HEK293 (cell line): ENCODE measurements at regions not wholly inside any gene's neighbourhood (a gene's known extent, or its start where the extent isn't known, plus 50 kb on each side); places are given as distances from the start of the nearest gene placed in this dataset.

Experiments
- CTCF ChIA-PET: fragments of 350-600 bp; formaldehyde crosslinking; extraction: SDS; loops from one replicate; lab custom pipeline; 2021; ENCODE audit warnings: antibody characterized with exemption; lab: Yijun Ruan, JAX
- POLR2A ChIA-PET: fragments of 300-600 bp; formaldehyde crosslinking; extraction: SDS; loops from one replicate; lab custom pipeline; 2020; ENCODE audit warnings: antibody characterized with exemption, inconsistent platforms; lab: Yijun Ruan, JAX
- H3K27ac ChIP-seq: fragments of 200-500 bp; sonication (Bioruptor generic); 2 replicates; pipeline ENCODE4 v1.5.1; 2014; ENCODE audit warnings: low read depth, low read length, control low read depth, inconsistent platforms; ENCODE audit errors: extremely low read depth
- H3K36me3 ChIP-seq, 2 experiments: fragments of 200-500 bp in 1 of 2; sonication (Bioruptor generic) in 1 of 2; 1 replicate in 1 of 2; 2 replicates in 1 of 2; pipeline ENCODE4 v1.5.1; 2014 to 2017; ENCODE audit warnings: inconsistent platforms in 2 of 2, low read length in 2 of 2; ENCODE audit not compliant: control insufficient read depth in 2 of 2, insufficient read depth in 1 of 2
- H3K4me1 ChIP-seq: fragments of 200-500 bp; sonication (Bioruptor generic); 2 replicates; pipeline ENCODE4 v1.5.1; 2014; ENCODE audit warnings: mild to moderate bottlenecking, low read length, inconsistent platforms; ENCODE audit not compliant: control insufficient read depth, insufficient read depth
- H3K4me3 ChIP-seq: 2 replicates; pipeline ENCODE4 v1.5.1; 2011; ENCODE audit warnings: low read depth, mild to moderate bottlenecking, control low read depth, low read length, moderate library complexity
- H3K9me3 ChIP-seq: fragments of 200-500 bp; sonication (Bioruptor generic); 2 replicates; pipeline ENCODE4 v1.5.1; 2014; ENCODE audit warnings: low read depth, low read length, inconsistent platforms; ENCODE audit not compliant: control insufficient read depth, insufficient read depth
- CTCF ChIP-seq: fragments of 450-650 bp; formaldehyde crosslinking; IDR thresholded peaks from 2 replicates; pipeline ENCODE4 v1.5.1; 2016; ENCODE audit warnings: missing biosample characterization, missing genetic modification characterization
- KLF10 ChIP-seq: fragments of 450-650 bp; IDR thresholded peaks from 2 replicates; pipeline ENCODE4 v1.5.1; 2018; ENCODE audit warnings: missing biosample characterization, mild to moderate bottlenecking, missing genetic modification characterization
- REPIN1 ChIP-seq: fragments of 450-650 bp; formaldehyde crosslinking; IDR thresholded peaks from 2 replicates; pipeline ENCODE4 v1.5.1; 2017; ENCODE audit warnings: missing biosample characterization, missing genetic modification characterization, low read depth
- SCRT2 ChIP-seq: fragments of 450-650 bp; formaldehyde crosslinking; IDR thresholded peaks from 2 replicates; pipeline ENCODE4 v1.5.1; 2016; ENCODE audit warnings: missing biosample characterization, missing genetic modification characterization
- YY1 ChIP-seq: fragments of 450-650 bp; formaldehyde crosslinking; IDR thresholded peaks from 2 replicates; pipeline ENCODE4 v1.5.1; 2018; ENCODE audit warnings: missing biosample characterization, missing genetic modification characterization
- ZFP69B ChIP-seq: fragments of 450-650 bp; formaldehyde crosslinking; IDR thresholded peaks from 2 replicates; pipeline ENCODE4 v1.5.1; 2016; ENCODE audit warnings: missing biosample characterization, missing genetic modification characterization
- ZNF24 ChIP-seq: fragments of 450-650 bp; formaldehyde crosslinking; IDR thresholded peaks from 2 replicates; pipeline ENCODE4 v1.5.1; 2016; ENCODE audit warnings: missing biosample characterization, missing genetic modification characterization
- ZNF248 ChIP-seq: fragments of 450-650 bp; formaldehyde crosslinking; IDR thresholded peaks from 2 replicates; pipeline ENCODE4 v1.5.1; 2017; ENCODE audit warnings: missing biosample characterization, missing genetic modification characterization
- ZNF398 ChIP-seq: fragments of 450-650 bp; formaldehyde crosslinking; IDR thresholded peaks from 2 replicates; pipeline ENCODE4 v1.5.1; 2017; ENCODE audit warnings: missing biosample characterization, missing genetic modification characterization
- ZNF561 ChIP-seq: fragments of 450-650 bp; IDR thresholded peaks from 2 replicates; pipeline ENCODE4 v1.5.1; 2018; ENCODE audit warnings: missing biosample characterization, missing genetic modification characterization, borderline replicate concordance
- ZNF600 ChIP-seq: fragments of 450-650 bp; formaldehyde crosslinking; IDR thresholded peaks from 2 replicates; pipeline ENCODE4 v1.5.1; 2016; ENCODE audit warnings: missing biosample characterization, missing genetic modification characterization
- ZNF645 ChIP-seq: fragments of 450-650 bp; formaldehyde crosslinking; IDR thresholded peaks from 2 replicates; pipeline ENCODE4; 2016; ENCODE audit warnings: missing biosample characterization, missing genetic modification characterization
- ZSCAN4 ChIP-seq: fragments of 450-650 bp; formaldehyde crosslinking; IDR thresholded peaks from 2 replicates; pipeline ENCODE4 v1.5.1; 2017; ENCODE audit warnings: missing biosample characterization, missing genetic modification characterization
- TF ChIP-seq, protein P1 (sequence below): fragments of 450-650 bp; formaldehyde crosslinking; IDR thresholded peaks from 2 replicates; pipeline ENCODE4 v1.5.1; 2016; ENCODE audit warnings: missing biosample characterization, missing genetic modification characterization
- TF ChIP-seq, protein P2 (sequence below): fragments of 450-650 bp; formaldehyde crosslinking; IDR thresholded peaks from 2 replicates; pipeline ENCODE4 v1.5.1; 2016; ENCODE audit warnings: missing biosample characterization, missing genetic modification characterization, low read depth

GRCh38 chr1:36612881-36613280, 130.2 kb upstream of the CSF3R start:
- ChIA-PET POLR2A (no interaction called here), CTCF (no interaction called here)
- Histone ChIP-seq H3K4me3 (no peak overlapping the region), H3K27ac (no peak overlapping the region), H3K36me3 (no peaks in the 10 kb centered on the region), H3K4me1 (no peaks in the 10 kb centered on the region), H3K9me3 (no peaks in the 10 kb centered on the region)
- TF ChIP-seq CTCF (tag by site-specific recombination) (peak; percentile 62), ZFP69B (tag by site-specific recombination) (no peak), ZNF24 (tag by site-specific recombination) (no peak)

GRCh38 chr1:36612121-36612520, 129.4 kb upstream of the CSF3R start:
- ChIA-PET POLR2A (interaction anchor here (0.6 kb wide), 1 partner anchor 33 kb away, joined by 3 read pairs; no protein-coding TSS in a partner anchor), CTCF (interaction anchor here (0.6 to 1.3 kb wide), 2 partner anchors 12 to 96 kb away, joined by 3 to 4 read pairs; no protein-coding TSS in a partner anchor)
- Histone ChIP-seq H3K4me3 (no peak overlapping the region), H3K4me1 (no peaks in the 10 kb centered on the region), H3K9me3 (no peaks in the 10 kb centered on the region), H3K36me3 (no peaks in the 10 kb centered on the region), H3K27ac (no peak overlapping the region)
- TF ChIP-seq ZNF248 (tag by site-specific recombination): no peak
- no peak for TF ChIP-seq ZSCAN4 (tag by site-specific recombination)
- no peak for TF ChIP-seq YY1 (tag by site-specific recombination)
- TF ChIP-seq, protein P1, sequence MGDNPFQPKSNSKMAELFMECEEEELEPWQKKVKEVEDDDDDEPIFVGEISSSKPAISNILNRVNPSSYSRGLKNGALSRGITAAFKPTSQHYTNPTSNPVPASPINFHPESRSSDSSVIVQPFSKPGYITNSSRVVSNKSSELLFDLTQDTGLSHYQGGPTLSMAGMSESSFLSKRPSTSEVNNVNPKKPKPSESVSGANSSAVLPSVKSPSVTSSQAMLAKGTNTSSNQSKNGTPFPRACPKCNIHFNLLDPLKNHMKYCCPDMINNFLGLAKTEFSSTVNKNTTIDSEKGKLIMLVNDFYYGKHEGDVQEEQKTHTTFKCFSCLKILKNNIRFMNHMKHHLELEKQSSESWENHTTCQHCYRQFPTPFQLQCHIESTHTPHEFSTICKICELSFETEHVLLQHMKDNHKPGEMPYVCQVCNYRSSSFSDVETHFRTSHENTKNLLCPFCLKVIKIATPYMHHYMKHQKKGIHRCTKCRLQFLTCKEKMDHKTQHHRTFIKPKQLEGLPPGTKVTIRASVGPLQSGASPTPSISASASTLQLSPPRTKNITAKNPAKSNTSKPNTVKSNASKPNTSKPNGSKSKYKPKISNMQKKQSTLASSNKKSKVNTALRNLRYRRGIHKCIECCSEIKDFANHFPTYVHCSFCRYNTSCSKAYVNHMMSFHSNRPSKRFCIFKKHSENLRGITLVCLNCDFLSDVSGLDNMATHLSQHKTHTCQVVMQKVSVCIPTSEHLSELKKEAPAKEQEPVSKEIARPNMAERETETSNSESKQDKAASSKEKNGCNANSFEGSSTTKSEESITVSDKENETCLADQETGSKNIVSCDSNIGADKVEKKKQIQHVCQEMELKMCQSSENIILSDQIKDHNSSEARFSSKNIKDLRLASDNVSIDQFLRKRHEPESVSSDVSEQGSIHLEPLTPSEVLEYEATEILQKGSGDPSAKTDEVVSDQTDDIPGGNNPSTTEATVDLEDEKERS (tag by site-specific recombination): no peak
- no peak for TF ChIP-seq REPIN1 (tag by site-specific recombination)
- TF ChIP-seq, protein P2, sequence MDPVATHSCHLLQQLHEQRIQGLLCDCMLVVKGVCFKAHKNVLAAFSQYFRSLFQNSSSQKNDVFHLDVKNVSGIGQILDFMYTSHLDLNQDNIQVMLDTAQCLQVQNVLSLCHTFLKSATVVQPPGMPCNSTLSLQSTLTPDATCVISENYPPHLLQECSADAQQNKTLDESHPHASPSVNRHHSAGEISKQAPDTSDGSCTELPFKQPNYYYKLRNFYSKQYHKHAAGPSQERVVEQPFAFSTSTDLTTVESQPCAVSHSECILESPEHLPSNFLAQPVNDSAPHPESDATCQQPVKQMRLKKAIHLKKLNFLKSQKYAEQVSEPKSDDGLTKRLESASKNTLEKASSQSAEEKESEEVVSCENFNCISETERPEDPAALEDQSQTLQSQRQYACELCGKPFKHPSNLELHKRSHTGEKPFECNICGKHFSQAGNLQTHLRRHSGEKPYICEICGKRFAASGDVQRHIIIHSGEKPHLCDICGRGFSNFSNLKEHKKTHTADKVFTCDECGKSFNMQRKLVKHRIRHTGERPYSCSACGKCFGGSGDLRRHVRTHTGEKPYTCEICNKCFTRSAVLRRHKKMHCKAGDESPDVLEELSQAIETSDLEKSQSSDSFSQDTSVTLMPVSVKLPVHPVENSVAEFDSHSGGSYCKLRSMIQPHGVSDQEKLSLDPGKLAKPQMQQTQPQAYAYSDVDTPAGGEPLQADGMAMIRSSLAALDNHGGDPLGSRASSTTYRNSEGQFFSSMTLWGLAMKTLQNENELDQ (tag by site-specific recombination): no peak
- TF ChIP-seq KLF10 (tag by site-specific recombination): no peak
- no peak for TF ChIP-seq ZNF645 (tag by site-specific recombination)
- TF ChIP-seq SCRT2 (tag by site-specific recombination): no peak
- no peak for TF ChIP-seq ZNF600 (tag by site-specific recombination)
- TF ChIP-seq ZNF561 (tag by site-specific recombination): no peak
- no peak for TF ChIP-seq ZNF398
